ENCODE measurements at regions not wholly inside any gene's neighbourhood (a gene's known extent, or its start where the extent isn't known, plus 50 kb on each side); places are given as distances from the start of the nearest gene placed in this dataset.

GRCh38 chr11:105490333-105490732, 119.5 kb upstream of the GRIA4 start:
- TF ChIP-seq CTCF (conservative IDR thresholded peaks at IDR 0.05; ENCODE audit: low read depth, low read length), result no peak
- TF ChIP-seq EZH2phosphoT487 (IDR thresholded peaks at IDR 0.05; ENCODE audit: borderline replicate concordance, low read length), result no peak
- TF ChIP-seq EZH2 (IDR thresholded peaks at IDR 0.05; ENCODE audit: low read length, unreplicated experiment), result no peak

Data from PC-3 (cell line).